SK-N-SH (cell line): ENCODE measurements at regions not wholly inside any gene's neighbourhood (a gene's known extent, or its start where the extent isn't known, plus 50 kb on each side); places are given as distances from the start of the nearest gene placed in this dataset.
"Not testable (repeated sequence)": the region's sequence is repeated elsewhere in the genome, so short reads cannot be mapped to it uniquely, and the experiment has no call there.

Experiments
- EP300 ChIP-seq, 2 experiments: IDR thresholded peaks; 2 replicates each; pipeline versions ENCODE4 v1.4.0 to v1.6.1; 2012; ENCODE audit warnings: borderline replicate concordance in 1 of 2, low read depth in 1 of 2, low read length in 1 of 2
- EZH2phosphoT487 ChIP-seq: fragments of 200-600 bp; sonication (generic); IDR thresholded peaks from 2 replicates; pipeline ENCODE4 v1.6.1; 2017; ENCODE audit warnings: low read depth, mixed run types, mild to moderate bottlenecking, antibody characterized with exemption, moderate library complexity, borderline replicate concordance
- POLR2AphosphoS5 ChIP-seq: IDR thresholded peaks from 2 replicates; pipeline ENCODE4 v1.6.1; 2012; ENCODE audit warnings: low read depth, low read length
- RAD21 ChIP-seq: IDR thresholded peaks from 2 replicates; pipeline ENCODE4 v1.6.1; 2012; ENCODE audit warnings: mild to moderate bottlenecking, low read length
- SIN3A ChIP-seq: IDR thresholded peaks from 2 replicates; pipeline ENCODE4 v1.6.1; 2012; ENCODE audit warnings: low read depth, mild to moderate bottlenecking, low read length, moderate library complexity, borderline replicate concordance
- SMC3 ChIP-seq: IDR thresholded peaks from 2 replicates; pipeline ENCODE4 v1.6.1; 2012; ENCODE audit warnings: low read depth, low read length, improper control_type of control experiment
- TCF12 ChIP-seq: IDR thresholded peaks from 2 replicates; pipeline ENCODE4 v1.4.0; 2012
- TF ChIP-seq, protein P1 (sequence below): fragments of 200-600 bp; sonication (generic); IDR thresholded peaks from 2 replicates; pipeline ENCODE4 v1.6.1; 2017; ENCODE audit warnings: antibody characterized with exemption, mild to moderate bottlenecking, moderate library complexity
- TF ChIP-seq, protein P2 (sequence below): IDR thresholded peaks from 2 replicates; pipeline ENCODE4; 2012

DNA sequence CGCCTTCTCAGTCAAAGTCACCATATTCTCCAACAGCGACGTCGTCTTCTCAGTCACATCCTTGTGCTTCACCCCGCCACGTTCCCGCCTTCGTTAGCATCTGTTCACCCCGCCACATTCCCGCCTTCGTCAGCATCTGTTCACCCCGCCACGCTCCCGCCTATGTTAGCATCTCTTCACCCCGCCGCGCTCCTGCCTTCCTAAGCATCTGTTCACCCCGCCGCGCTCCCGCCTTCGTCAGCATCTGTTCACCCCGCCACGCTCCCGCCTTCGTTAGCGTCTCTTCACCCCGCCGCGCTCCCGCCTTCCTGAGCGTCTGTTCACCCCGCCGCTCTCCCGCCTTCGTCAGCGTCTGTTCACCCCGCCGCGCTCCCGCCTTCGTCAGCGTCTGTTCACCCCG is 816.4 kb upstream of the TPTE start:
- TF ChIP-seq, protein P1, sequence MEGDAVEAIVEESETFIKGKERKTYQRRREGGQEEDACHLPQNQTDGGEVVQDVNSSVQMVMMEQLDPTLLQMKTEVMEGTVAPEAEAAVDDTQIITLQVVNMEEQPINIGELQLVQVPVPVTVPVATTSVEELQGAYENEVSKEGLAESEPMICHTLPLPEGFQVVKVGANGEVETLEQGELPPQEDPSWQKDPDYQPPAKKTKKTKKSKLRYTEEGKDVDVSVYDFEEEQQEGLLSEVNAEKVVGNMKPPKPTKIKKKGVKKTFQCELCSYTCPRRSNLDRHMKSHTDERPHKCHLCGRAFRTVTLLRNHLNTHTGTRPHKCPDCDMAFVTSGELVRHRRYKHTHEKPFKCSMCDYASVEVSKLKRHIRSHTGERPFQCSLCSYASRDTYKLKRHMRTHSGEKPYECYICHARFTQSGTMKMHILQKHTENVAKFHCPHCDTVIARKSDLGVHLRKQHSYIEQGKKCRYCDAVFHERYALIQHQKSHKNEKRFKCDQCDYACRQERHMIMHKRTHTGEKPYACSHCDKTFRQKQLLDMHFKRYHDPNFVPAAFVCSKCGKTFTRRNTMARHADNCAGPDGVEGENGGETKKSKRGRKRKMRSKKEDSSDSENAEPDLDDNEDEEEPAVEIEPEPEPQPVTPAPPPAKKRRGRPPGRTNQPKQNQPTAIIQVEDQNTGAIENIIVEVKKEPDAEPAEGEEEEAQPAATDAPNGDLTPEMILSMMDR: not testable (repeated sequence)
- TF ChIP-seq TCF12; RAD21; EP300 (IDR thresholded peaks at IDR 0.05; ENCODE audit: borderline replicate concordance in 1 of 2, low read depth in 1 of 2, low read length in 1 of 2); SMC3; POLR2AphosphoS5; SIN3A; EZH2phosphoT487: not testable (repeated sequence)
- TF ChIP-seq, protein P2, sequence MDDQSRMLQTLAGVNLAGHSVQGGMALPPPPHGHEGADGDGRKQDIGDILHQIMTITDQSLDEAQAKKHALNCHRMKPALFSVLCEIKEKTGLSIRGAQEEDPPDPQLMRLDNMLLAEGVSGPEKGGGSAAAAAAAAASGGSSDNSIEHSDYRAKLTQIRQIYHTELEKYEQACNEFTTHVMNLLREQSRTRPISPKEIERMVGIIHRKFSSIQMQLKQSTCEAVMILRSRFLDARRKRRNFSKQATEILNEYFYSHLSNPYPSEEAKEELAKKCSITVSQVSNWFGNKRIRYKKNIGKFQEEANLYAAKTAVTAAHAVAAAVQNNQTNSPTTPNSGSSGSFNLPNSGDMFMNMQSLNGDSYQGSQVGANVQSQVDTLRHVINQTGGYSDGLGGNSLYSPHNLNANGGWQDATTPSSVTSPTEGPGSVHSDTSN: not testable (repeated sequence)
